ENCODE measurements at regions not wholly inside any gene's neighbourhood (a gene's known extent, or its start where the extent isn't known, plus 50 kb on each side); places are given as distances from the start of the nearest gene placed in this dataset.

DNA sequence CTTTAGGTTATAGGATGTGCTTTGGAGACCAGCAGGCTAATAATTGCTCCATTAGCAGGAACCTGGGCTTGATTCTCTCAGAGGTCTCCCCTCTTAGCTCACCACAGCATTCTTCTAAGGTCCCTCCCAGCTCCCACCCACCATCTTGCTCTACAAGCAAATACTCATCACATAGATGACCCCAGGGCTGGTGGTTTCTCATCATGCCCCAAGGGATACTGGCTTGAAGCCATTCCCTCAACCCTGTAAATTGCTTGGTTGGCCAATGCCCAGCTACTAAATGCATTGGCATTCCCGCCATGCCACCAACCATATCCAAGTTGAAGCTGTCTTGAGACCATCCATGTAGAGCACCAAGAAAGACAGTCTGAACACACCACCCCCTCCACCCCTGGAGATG lies 130.2 kb upstream of the NCAM1 start:
- in situ Hi-C loops (cut with HindIII; ENCODE audit: low pct_unique_long_range_greater_than_20kb, low sequenced_read_pairs): no loop called here
- no peak for DNase-seq (ENCODE audit: low read depth, low spot score)

DNA sequence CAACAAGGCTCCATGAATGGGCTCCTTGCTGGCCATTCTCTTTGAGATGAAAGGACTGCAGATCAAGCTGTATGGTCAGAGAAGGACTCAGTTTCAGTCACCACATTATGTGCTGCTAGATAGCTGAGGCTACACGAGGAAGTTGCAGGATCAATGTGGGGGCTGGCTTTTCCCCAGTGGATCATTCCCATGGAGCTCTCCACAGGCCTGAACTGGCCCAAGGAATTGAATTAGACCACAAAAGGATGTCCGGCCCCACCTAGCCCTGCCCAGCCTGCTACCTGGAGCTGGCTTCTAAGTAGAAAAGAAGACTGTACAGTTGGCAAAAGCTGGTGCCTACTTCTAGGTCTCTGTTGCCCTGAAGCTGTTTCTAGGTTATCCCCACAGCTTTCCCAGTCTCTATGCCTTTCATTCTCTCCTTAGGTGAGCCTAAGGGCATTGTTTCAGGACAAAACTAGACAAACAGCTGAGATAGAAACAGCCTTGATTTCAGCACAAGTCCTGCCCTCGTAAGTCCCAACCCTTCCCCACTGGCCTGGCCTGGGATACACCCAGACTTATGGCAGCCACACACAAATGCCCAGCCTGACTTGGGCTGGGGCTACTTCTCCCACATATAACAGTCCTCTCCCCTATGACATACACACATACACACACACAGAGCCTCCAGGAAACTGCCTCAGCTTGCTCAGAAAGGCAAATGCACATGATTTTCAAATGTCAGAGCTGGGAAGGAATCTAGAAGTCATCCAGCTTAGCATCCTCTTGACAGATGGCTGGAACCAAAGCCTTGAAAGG lies 129.1 kb upstream of the NCAM1 start:
- DNase-seq (ENCODE audit: low read depth, low spot score): no peak
- in situ Hi-C loops (cut with HindIII; ENCODE audit: low pct_unique_long_range_greater_than_20kb, low sequenced_read_pairs): no loop called here

DNA sequence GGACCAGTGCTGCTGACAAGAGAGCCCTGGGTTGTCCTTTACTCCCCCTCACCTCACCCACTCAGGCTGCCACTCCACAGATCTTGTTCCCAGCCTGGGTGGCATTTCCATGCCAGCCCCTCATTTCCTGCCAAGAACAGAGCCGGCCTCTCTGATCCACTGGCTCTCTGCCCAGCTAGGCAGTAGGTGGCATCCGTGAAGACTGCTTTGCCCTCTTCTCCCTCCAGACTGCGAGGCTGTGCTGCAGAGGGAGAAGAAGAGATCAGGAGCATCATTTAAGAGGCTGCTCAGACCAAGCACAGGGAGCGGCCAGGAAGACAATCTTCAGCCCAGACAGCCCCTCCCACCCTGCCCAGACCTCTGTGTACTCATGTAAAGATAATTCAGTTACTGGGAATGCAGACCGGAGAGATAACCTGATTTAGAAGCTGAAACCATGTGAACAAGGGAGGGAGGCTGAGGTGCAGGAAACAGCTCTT lies 126.9 kb upstream of the NCAM1 start:
- no peak for DNase-seq (ENCODE audit: low read depth, low spot score)
- in situ Hi-C loops (cut with HindIII; ENCODE audit: low pct_unique_long_range_greater_than_20kb, low sequenced_read_pairs): no loop called here

DNA sequence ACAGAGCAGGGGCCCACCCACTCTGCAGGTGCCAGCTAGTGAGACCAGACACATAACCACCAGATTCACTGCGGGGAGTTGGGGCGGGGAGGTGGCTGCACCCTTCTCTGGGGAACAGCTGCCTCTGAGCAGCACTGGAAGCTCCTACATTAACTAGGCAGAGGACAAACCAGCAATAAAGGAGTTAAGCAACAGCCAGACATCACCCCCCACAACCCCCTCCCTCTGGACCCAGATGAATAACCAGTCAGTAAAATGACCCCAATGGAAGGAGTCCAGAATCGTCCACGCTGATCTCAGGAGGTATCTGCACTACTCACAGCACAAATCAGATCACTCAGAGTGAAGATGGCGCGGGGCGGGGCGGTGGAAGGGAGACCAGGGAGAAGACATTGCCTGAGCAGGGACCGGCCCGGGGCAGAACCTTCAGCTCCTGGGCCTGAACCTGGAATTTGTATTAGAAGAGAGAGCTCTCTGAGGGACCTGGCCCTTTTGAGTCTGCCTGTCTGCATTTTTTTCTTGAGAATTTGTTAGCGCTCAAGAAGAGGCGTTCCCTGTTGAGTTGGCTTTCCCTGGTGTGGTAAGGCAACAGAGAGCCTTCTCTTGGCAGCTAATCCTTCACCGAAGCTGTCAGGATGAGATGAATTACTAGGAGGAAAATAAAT lies 125.5 kb upstream of the NCAM1 start:
- no peak for DNase-seq (ENCODE audit: low read depth, low spot score)
- in situ Hi-C loops (cut with HindIII; ENCODE audit: low pct_unique_long_range_greater_than_20kb, low sequenced_read_pairs): no loop called here

DNA sequence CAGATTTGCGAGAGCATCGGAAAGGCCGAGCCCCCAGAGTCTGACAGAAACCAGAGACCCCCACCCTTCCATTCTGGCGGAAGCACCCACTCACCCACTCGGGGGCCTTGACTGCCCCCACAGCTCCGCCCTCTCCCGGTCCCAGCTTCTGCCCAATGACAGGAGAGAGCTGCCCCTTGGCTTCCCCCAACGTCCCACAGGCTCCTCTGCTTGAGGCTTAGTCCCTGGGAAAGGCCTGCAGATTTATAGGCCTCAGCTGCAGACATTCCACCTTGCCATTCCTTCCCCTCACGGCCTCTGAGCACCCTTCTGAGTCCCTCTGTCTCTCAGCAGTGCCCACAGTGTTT lies 125.0 kb upstream of the NCAM1 start:
- in situ Hi-C loops (cut with HindIII; ENCODE audit: low pct_unique_long_range_greater_than_20kb, low sequenced_read_pairs): no loop called here
- no peak for DNase-seq (ENCODE audit: low read depth, low spot score)

- in situ Hi-C loops (cut with HindIII; ENCODE audit: low pct_unique_long_range_greater_than_20kb, low sequenced_read_pairs): no loop called here
- peak; percentile 51 for DNase-seq (ENCODE audit: low read depth, low spot score)
Measured at GRCh38 chr11:112837162-112837826, 123.9 kb upstream of the NCAM1 start.

DNA sequence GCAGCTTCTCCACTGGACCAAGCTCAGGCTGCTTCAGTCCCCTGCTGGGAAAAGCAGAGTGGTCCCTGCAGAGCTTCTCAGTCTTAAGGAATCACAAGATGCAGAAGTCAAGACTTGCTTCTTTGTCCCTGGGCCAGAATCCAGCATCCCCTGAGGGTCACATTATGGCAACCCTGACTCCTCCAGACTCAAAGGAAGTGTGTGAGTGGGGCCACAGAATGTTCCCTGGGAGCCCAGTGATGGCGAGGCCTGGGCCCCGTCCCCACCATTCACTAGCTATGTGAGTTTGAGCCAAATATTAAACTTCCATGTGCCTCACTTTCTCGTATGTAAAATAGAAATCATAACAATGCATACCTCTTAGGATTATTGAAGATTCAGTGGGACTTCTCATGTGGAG lies 122.2 kb upstream of the NCAM1 start:
- DNase-seq (ENCODE audit: low read depth, low spot score): no peak
- in situ Hi-C loops (cut with HindIII; ENCODE audit: low pct_unique_long_range_greater_than_20kb, low sequenced_read_pairs): no loop called here

DNA sequence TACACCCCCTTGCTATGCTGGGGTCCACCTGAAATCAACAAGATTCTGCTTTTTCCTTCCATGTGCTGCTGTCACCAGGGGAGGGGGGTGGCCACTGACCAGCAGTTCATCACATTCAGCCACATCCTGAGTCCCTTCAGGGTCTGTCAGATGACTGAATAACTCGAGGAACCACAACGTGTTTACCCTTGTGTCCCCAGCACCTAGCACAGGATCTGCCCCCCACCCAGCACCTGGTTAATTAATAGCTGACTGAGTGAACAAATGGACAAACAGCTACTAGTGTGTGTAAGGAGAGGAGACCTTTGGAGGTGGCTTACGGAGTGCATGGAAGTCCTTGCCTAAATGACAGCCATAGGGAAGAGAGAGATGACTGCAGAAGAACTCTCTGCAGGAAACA lies 119.5 kb upstream of the NCAM1 start:
- in situ Hi-C loops (cut with HindIII; ENCODE audit: low pct_unique_long_range_greater_than_20kb, low sequenced_read_pairs): no loop called here
- DNase-seq (ENCODE audit: low read depth, low spot score): no peak

DNA sequence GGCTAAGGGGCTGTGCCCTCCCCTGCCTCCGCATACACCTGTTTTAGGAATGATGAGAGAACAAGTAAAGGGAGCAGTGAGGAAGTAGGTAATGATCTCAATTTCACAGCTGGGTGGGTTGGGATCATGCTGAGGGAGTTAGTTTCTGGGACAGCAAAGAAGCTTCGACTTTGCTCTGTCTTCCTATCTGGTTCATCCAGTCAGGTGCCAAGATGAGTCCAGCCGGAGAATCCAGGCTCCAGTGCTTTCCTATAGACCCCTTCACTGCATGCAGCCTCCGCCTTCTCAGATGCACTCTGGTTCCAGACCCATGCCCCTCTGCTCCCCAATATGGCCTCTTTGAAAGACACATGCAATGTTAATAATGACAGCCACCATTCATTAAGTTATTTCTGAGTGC lies 119.1 kb upstream of the NCAM1 start:
- in situ Hi-C loops (cut with HindIII; ENCODE audit: low pct_unique_long_range_greater_than_20kb, low sequenced_read_pairs): no loop called here
- no peak for DNase-seq (ENCODE audit: low read depth, low spot score)

- in situ Hi-C loops (cut with HindIII; ENCODE audit: low pct_unique_long_range_greater_than_20kb, low sequenced_read_pairs): no loop called here
- DNase-seq (ENCODE audit: low read depth, low spot score): peak; percentile 42
Measured at GRCh38 chr11:112844517-112844916, 116.7 kb upstream of the NCAM1 start.

GRCh38 chr11:112847568-112847967 lies 113.7 kb upstream of the NCAM1 start:
- in situ Hi-C loops (cut with HindIII; ENCODE audit: low pct_unique_long_range_greater_than_20kb, low sequenced_read_pairs): no loop called here
- no peak for DNase-seq (ENCODE audit: low read depth, low spot score)

GRCh38 chr11:112852143-112852866 lies 108.9 kb upstream of the NCAM1 start:
- in situ Hi-C loops (cut with HindIII; ENCODE audit: low pct_unique_long_range_greater_than_20kb, low sequenced_read_pairs): no loop called here
- no peak for DNase-seq (ENCODE audit: low read depth, low spot score)

DNA sequence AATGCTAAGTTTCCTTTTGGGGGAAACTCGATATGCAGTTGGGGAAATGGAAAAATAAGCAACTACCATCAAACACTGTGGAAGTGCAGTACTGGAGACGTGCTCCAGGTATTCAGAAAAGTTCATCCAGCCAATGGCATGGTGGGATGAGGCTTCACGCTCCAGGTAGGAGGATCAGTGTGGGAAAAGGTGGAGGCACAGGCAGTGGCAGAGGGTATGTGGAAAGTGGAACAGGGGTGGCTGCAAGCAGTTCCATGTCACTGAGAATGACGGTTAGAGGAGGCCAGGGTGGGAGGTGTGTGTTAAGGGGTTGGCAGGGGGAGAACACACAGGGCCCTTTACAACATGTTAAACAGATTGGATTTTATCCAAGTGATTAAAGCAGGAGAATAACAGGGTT lies 105.1 kb upstream of the NCAM1 start:
- in situ Hi-C loops (cut with HindIII; ENCODE audit: low pct_unique_long_range_greater_than_20kb, low sequenced_read_pairs): no loop called here
- no peak for DNase-seq (ENCODE audit: low read depth, low spot score)

DNA sequence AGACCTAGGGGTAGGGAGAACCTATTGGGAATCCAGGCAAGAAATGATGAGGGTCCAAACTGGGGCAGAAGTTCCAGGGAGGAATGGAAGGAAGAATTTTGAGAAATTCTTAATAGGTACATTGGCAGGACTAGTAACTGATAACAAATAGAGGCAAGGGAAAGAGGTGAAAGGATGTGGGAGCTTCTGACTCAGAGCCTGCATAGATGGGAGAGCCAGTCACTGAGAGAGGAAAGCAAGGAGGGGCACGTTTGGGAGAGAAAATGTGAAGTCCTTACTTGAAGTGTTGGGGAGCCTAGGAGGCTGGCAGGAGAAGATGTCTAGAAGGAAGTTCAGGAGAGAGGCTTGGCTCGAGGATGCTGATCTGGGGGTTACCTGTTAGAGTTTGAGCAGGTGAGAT lies 104.6 kb upstream of the NCAM1 start:
- DNase-seq (ENCODE audit: low read depth, low spot score): no peak
- in situ Hi-C loops (cut with HindIII; ENCODE audit: low pct_unique_long_range_greater_than_20kb, low sequenced_read_pairs): no loop called here

DNA sequence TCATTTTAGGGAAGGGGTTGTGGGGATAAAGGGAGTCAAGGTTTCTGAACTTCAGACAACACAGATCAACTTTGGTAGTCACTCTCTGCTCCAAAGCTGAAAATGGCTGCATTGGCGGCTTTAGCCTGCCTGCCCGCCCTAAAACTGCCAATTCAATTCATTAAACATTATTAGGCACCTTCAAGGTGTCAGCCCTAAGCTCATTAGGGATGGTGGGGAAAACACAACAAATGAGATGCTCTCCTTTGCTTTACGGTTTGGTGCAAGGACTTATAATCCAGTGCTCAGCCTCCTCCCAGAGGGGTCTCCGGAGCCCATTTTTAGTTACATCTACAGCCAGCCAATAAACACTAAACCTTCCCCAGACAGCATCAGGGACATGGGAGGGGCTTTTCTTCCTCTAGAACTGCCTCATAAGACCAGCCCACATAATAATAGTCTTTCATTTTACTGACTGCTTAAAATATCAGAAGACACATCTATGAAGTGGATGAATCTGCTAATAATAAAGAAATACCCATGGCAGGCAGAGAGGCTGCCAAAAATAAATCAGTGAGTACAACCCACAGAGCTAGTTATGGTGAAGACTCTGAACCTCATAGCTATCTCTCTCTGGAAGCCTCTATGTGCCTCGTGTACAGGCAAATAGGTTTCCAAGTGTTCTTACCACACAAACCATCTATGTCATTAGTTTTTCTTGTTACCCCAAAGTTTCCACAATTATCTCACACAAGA lies 102.8 kb upstream of the NCAM1 start:
- in situ Hi-C loops (cut with HindIII; ENCODE audit: low pct_unique_long_range_greater_than_20kb, low sequenced_read_pairs): no loop called here
- no peak for DNase-seq (ENCODE audit: low read depth, low spot score)

- no peak for DNase-seq (ENCODE audit: low read depth, low spot score)
- in situ Hi-C loops (cut with HindIII; ENCODE audit: low pct_unique_long_range_greater_than_20kb, low sequenced_read_pairs): no loop called here
Measured at GRCh38 chr11:112859787-112860186, 101.4 kb upstream of the NCAM1 start.

DNA sequence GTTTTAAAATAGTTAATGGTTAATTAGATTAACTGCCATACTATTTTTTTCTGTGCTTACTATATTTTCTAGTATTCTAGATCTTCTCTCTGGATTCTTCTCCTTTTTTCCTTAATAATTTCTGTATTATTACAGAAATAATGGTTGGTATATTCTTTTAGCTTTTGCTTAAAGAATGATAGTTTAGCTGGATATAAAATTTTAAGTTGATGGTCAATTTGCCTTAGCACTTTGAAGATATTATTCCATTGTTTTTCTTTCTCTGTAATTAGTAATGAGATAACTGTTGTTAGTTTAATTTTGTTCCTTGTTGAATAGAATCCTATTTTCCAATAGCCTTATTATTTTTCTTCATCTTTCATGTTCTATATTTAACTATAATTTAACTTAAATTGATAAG lies 99.9 kb upstream of the NCAM1 start:
- no peak for DNase-seq (ENCODE audit: low read depth, low spot score)
- in situ Hi-C loops (cut with HindIII; ENCODE audit: low pct_unique_long_range_greater_than_20kb, low sequenced_read_pairs): no loop called here

GRCh38 chr11:112863305-112863704 lies 97.9 kb upstream of the NCAM1 start:
- in situ Hi-C loops (cut with HindIII; ENCODE audit: low pct_unique_long_range_greater_than_20kb, low sequenced_read_pairs): no loop called here

More at GRCh38 chr11:112863305-112863704, 97.9 kb upstream of the NCAM1 start:
- no peak for DNase-seq (ENCODE audit: low read depth, low spot score)

All from SK-MEL-5 (cell line).